IMR-90 (cell line): ENCODE measurements at regions not wholly inside any gene's neighbourhood (a gene's known extent, or its start where the extent isn't known, plus 50 kb on each side); places are given as distances from the start of the nearest gene placed in this dataset.

Experiments used
- ATAC-seq: fragments of 200-7000 bp; cut with Tn5 transposase; 2 replicates; pipeline ENCODE4 v1.9.1; 2020; ENCODE audit warnings: low read depth, mild to moderate bottlenecking, moderate library complexity
- BruUV-seq: library from RNA; stranded (reverse); fragments of 400-500 nt; replicated peaks from 2 replicates; lab custom pipeline; 2021; lab: Mats Ljungman, UMichigan
- CTCF ChIA-PET: fragments of 300-600 bp; formaldehyde crosslinking; extraction: SDS; loops from one replicate; lab custom pipeline; 2021; ENCODE audit warnings: antibody characterized with exemption; lab: Yijun Ruan, JAX
- POLR2A ChIA-PET: fragments of 300-600 bp; sonication (Branson Sonifier 250); formaldehyde crosslinking; loops from one replicate; lab custom pipeline; 2022; ENCODE audit warnings: antibody characterized with exemption; ENCODE audit not compliant: unreplicated experiment; lab: Charles Lee
- DNase-seq: peaks from one replicate; pipeline ENCODE4 v3.0.0; 2013
- H2AFZ ChIP-seq: replicated peaks from 2 replicates; pipeline ENCODE3; 2013; ENCODE audit warnings: low read length, mild to moderate bottlenecking; ENCODE audit not compliant: poor library complexity
- H2AK5ac ChIP-seq: 2 replicates; pipeline ENCODE4 v1.6.1; 2013; ENCODE audit warnings: low read depth, low read length, inconsistent platforms
- H2AK9ac ChIP-seq: replicated peaks from 2 replicates; pipeline ENCODE3; 2013; ENCODE audit warnings: mild to moderate bottlenecking, low read depth, low read length, moderate library complexity; ENCODE audit not compliant: poor library complexity
- H2BK120ac ChIP-seq: 2 replicates; pipeline ENCODE4 v1.6.1; 2013; ENCODE audit warnings: low read depth, low read length, inconsistent platforms
- H2BK15ac ChIP-seq: 3 replicates; pipeline ENCODE4 v1.6.1; 2013; ENCODE audit warnings: low read depth, low read length, inconsistent platforms
- H2BK20ac ChIP-seq: 2 replicates; pipeline ENCODE4 v1.6.1; 2013; ENCODE audit warnings: low read depth, mild to moderate bottlenecking, inconsistent platforms, low read length, moderate library complexity
- H2BK5ac ChIP-seq: 2 replicates; pipeline ENCODE4 v1.6.1; 2013; ENCODE audit warnings: mild to moderate bottlenecking, low read depth, low read length, inconsistent platforms; ENCODE audit not compliant: poor library complexity, severe bottlenecking
- H3K14ac ChIP-seq: replicated peaks from 2 replicates; pipeline ENCODE4 v1.6.1; 2013; ENCODE audit warnings: low read depth, low read length, inconsistent platforms
- H3K18ac ChIP-seq: 2 replicates; pipeline ENCODE4 v1.6.1; 2013; ENCODE audit warnings: low read depth, low read length, control low read depth
- H3K23ac ChIP-seq: 2 replicates; pipeline ENCODE4 v1.6.1; 2013; ENCODE audit warnings: low read depth, low read length, inconsistent platforms
- H3K27ac ChIP-seq: 2 replicates; pipeline ENCODE4 v1.5.1; 2013; ENCODE audit warnings: mild to moderate bottlenecking, control low read depth, low read length; ENCODE audit not compliant: insufficient read depth
- H3K27me3 ChIP-seq: 2 replicates; pipeline ENCODE4 v1.6.1; 2013; ENCODE audit warnings: low read length; ENCODE audit not compliant: control insufficient read depth, insufficient read depth
- H3K36me3 ChIP-seq: 2 replicates; pipeline ENCODE4 v1.6.1; 2013; ENCODE audit warnings: low read length, mixed read lengths; ENCODE audit not compliant: control insufficient read depth, insufficient read depth
- H3K4ac ChIP-seq: 2 replicates; pipeline ENCODE4 v1.6.1; 2013; ENCODE audit warnings: low read depth, low read length, inconsistent platforms
- H3K4me1 ChIP-seq: 2 replicates; pipeline ENCODE4 v1.6.1; 2013; ENCODE audit warnings: low read length, mixed read lengths; ENCODE audit not compliant: control insufficient read depth, insufficient read depth
- H3K4me2 ChIP-seq: 2 replicates; pipeline ENCODE4 v1.6.1; 2013; ENCODE audit warnings: low read depth, mild to moderate bottlenecking, control low read depth, low read length, moderate library complexity
- H3K4me3 ChIP-seq: 2 replicates; pipeline ENCODE4 v1.5.1; 2013; ENCODE audit warnings: low read depth, mild to moderate bottlenecking, control low read depth, low read length, moderate library complexity; ENCODE audit not compliant: insufficient read depth
- H3K56ac ChIP-seq: 2 replicates; pipeline ENCODE4 v1.6.1; 2013; ENCODE audit warnings: low read length, inconsistent platforms; ENCODE audit not compliant: insufficient read depth; ENCODE audit errors: extremely low read depth
- H3K79me1 ChIP-seq, 2 experiments: 2 replicates each; pipeline ENCODE4 v1.6.1; 2013; ENCODE audit warnings: low read length in 2 of 2, inconsistent platforms in 1 of 2, low read depth in 1 of 2
- H3K9ac ChIP-seq: 2 replicates; pipeline ENCODE4 v1.6.1; 2013; ENCODE audit warnings: low read depth, low read length, control low read depth
- H3K9me1 ChIP-seq: 2 replicates; pipeline ENCODE4 v1.6.1; 2013; ENCODE audit warnings: low read length, inconsistent platforms; ENCODE audit not compliant: insufficient read depth
- H3K9me3 ChIP-seq: 2 replicates; pipeline ENCODE4 v1.6.1; 2013; ENCODE audit warnings: low read length; ENCODE audit not compliant: control insufficient read depth, insufficient read depth
- H4K20me1 ChIP-seq: 2 replicates; pipeline ENCODE4 v1.6.1; 2013; ENCODE audit warnings: low read length, inconsistent platforms; ENCODE audit not compliant: insufficient read depth
- H4K5ac ChIP-seq: 2 replicates; pipeline ENCODE4 v1.6.1; 2013; ENCODE audit warnings: mild to moderate bottlenecking, low read depth, low read length, control low read depth
- H4K8ac ChIP-seq, 2 experiments: 2 replicates each; pipeline ENCODE4 v1.6.1; 2013; ENCODE audit warnings: low read depth in 2 of 2, low read length in 2 of 2, control low read depth in 1 of 2, inconsistent platforms in 1 of 2
- H4K91ac ChIP-seq: 2 replicates; pipeline ENCODE4 v1.6.1; 2013; ENCODE audit warnings: low read depth, low read length, inconsistent platforms; ENCODE audit not compliant: insufficient read depth
- MAZ ChIP-seq: IDR thresholded peaks from 2 replicates; pipeline ENCODE4 v1.6.1; 2012; ENCODE audit warnings: low read depth, mild to moderate bottlenecking, low read length, improper control_type of control experiment, moderate library complexity, borderline replicate concordance
- RAD21 ChIP-seq: IDR thresholded peaks from 2 replicates; pipeline ENCODE4 v1.6.1; 2012; ENCODE audit warnings: low read length, improper control_type of control experiment
- RCOR1 ChIP-seq: IDR thresholded peaks from 2 replicates; pipeline ENCODE4 v1.6.1; 2012; ENCODE audit warnings: mild to moderate bottlenecking, low read length, improper control_type of control experiment; ENCODE audit not compliant: insufficient replicate concordance
- USF2 ChIP-seq: fragments of 150-350 bp; IDR thresholded peaks from 2 replicates; pipeline ENCODE4 v1.6.1; 2017; ENCODE audit warnings: mild to moderate bottlenecking, antibody characterized with exemption, low read length, low read depth
- WGBS, 2 experiments: methylation state at CpG; one replicate each; pipeline versions ENCODE4 v1.1.5 to v1.1.7; 2013; ENCODE audit warnings: missing lambda C conversion rate in 2 of 2; ENCODE audit not compliant: insufficient read length in 1 of 2; ENCODE audit errors: extremely low coverage in 2 of 2; 5-methylcytosine and 5-hydroxymethylcytosine counted together
- dilution Hi-C: fragments of 300-500 bp; cut with HindIII; formaldehyde crosslinking; loops from one replicate; pipeline ENCODE4 v1.14.3; 2018; ENCODE audit warnings: low sequenced_read_pairs; ENCODE audit not compliant: unreplicated experiment
- in situ Hi-C: fragments of 300-500 bp; cut with MboI; formaldehyde crosslinking; loops from 3 replicates; pipeline ENCODE4 v1.14.3; 2019; ENCODE audit warnings: low sequenced_read_pairs, inconsistent platforms, mixed read lengths
- intact Hi-C: fragments of 100-400 bp; cut with micrococcal nuclease; formaldehyde crosslinking; loops from 2 replicates; pipeline ENCODE4 v1.10.0; 2022

DNA sequence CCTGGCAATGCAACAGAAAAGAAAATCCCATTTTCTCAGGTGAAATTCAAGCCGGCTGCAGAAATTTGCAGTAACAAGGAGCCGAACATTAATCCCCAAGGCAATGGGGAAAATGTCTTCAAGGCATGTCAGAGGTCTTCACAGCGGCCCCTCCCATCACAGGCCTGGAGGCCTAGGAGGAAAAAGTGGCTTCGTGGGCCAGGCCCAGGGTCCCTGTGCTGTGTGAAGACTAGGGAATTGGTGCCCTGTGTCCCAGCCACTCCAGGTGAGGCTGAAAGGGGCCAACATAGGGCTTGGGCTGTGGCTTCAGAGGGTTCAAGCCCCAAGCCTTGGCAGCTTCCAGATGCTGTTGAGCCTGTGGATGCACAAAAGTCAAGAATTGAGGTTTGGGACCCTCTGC is 111.7 kb downstream of the CD24 start:
- dilution Hi-C loops, result no loop called here

More for the DNA sequence above, 111.7 kb downstream of the CD24 start:
- Histone ChIP-seq H3K27ac (no peak overlapping the region), H3K27me3 (no peaks in the 10 kb centered on the region), H4K5ac (no peak overlapping the region), H4K20me1 (no peaks in the 10 kb centered on the region), H3K79me1 (no peaks in the 10 kb centered on the region), H3K18ac (no peak overlapping the region), H3K4me2 (no peak overlapping the region), H3K4me3 (no peak overlapping the region), H2BK5ac (no peak overlapping the region), H2BK120ac (no peak overlapping the region), H3K14ac (no peak overlapping the region), H3K9me1 (no peaks in the 10 kb centered on the region), H3K9ac (no peak overlapping the region), H2AK5ac (no peak overlapping the region), H4K91ac (no peak overlapping the region), H2BK15ac (no peak overlapping the region), H3K56ac (no peak overlapping the region), H2AFZ (no peak overlapping the region), H3K4me1 (no peaks in the 10 kb centered on the region), H2BK20ac (no peak overlapping the region), H3K9me3 (no peaks in the 10 kb centered on the region), H4K8ac (no peak overlapping the region), H3K36me3 (no peaks in the 10 kb centered on the region), H3K23ac (no peak overlapping the region), H3K4ac (no peak overlapping the region), H2AK9ac (no peak overlapping the region)
- intact Hi-C loops, result no loop called here
- 100% methylated on average over 1 of the region's 4 CpGs; no CpG with 5 or more reads in 1 of the 2 experiments for WGBS, 2 experiments
- ATAC-seq, result no peak
- ChIA-PET CTCF (no interaction called here), POLR2A (no interaction called here)
- TF ChIP-seq USF2, result no peak
- TF ChIP-seq RCOR1, result no peak
- TF ChIP-seq MAZ, result no peak
- TF ChIP-seq RAD21, result no peak
- in situ Hi-C loops, result no loop called here
- BruUV-seq, result no TSS peak
- DNase-seq, result no peak
